ENCODE measurements at regions not wholly inside any gene's neighbourhood (a gene's known extent, or its start where the extent isn't known, plus 50 kb on each side); places are given as distances from the start of the nearest gene placed in this dataset.

DNA sequence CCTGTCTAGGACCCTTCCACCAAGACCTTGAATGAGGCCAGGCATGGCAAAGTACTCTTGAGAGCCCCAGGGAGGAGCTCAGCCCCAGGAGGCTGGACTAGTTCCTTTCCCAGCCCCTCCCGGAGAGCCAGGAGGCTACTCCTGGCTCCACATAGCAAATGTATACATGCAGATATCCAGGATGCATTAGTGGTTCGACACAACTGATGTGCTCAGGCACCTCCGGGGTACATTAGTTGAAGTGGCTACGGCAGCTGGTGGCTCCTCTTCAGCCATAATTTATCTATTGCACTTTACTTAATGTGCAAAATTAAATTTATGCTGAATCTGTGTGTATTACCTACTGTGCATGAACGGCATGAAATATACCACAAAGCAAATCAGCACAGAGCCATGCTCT lies 182.8 kb upstream of the MEIS1 start:
- in situ Hi-C loops (cut with HindIII; ENCODE audit: extremely low pct_ligation_motif_present, low pct_unique_long_range_greater_than_20kb): no loop called here
- no peak for FAIRE-seq
- H2AFZ ChIP-seq (ENCODE audit: low read length): no peak overlapping the region
- 16% methylated on average over 4 of the region's 5 CpGs for WGBS (ENCODE audit: low lambda C conversion rate)
- H3K4me2 ChIP-seq (ENCODE audit: low read depth, low read length): no peak overlapping the region
- no peaks in the 10 kb centered on the region for H3K36me3 ChIP-seq (replicated peaks in 1 of 2; ENCODE audit: control insufficient read depth in 1 of 2, insufficient read depth in 2 of 2, low read length in 2 of 2)
- intact Hi-C loops (cut with micrococcal nuclease; ENCODE audit: unreplicated experiment): no loop called here
- 0 out of 5 replicates have a peak, but pooled peaks cover 0 to 2% of the 10 kb centered on the region in 2 experiments for H3K27me3 ChIP-seq (ENCODE audit: control insufficient read depth in 1 of 2, insufficient read depth in 2 of 2, low read length in 2 of 2)
- TF ChIP-seq, protein P1, sequence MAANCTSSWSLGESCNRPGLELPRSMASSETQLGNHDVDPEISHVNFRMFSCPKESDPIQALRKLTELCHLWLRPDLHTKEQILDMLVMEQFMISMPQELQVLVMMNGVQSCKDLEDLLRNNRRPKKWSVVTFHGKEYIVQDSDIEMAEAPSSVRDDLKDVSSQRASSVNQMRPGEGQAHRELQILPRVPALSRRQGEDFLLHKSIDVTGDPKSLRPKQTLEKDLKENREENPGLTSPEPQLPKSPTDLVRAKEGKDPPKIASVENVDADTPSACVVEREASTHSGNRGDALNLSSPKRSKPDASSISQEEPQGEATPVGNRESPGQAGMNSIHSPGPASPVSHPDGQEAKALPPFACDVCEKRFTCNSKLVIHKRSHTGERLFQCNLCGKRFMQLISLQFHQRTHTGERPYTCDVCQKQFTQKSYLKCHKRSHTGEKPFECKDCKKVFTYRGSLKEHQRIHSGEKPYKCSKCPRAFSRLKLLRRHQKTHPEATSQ (CRISPR knock-in tag; IDR thresholded peaks at IDR 0.05; ENCODE audit: borderline replicate concordance): no peak
- TF ChIP-seq MBNL3 (CRISPR knock-in tag; conservative IDR thresholded peaks at IDR 0.05) (no peak), ZNF225 (CRISPR knock-in tag; IDR thresholded peaks at IDR 0.05) (no peak), ZFP90 (CRISPR knock-in tag; IDR thresholded peaks at IDR 0.05; ENCODE audit: borderline replicate concordance) (no peak), ZNF773 (CRISPR knock-in tag; IDR thresholded peaks at IDR 0.05; ENCODE audit: borderline replicate concordance) (no peak), ZNF343 (CRISPR knock-in tag; IDR thresholded peaks at IDR 0.05) (no peak), TMF1 (CRISPR knock-in tag; IDR thresholded peaks at IDR 0.05; ENCODE audit: low read depth) (no peak), ZNF274 (CRISPR knock-in tag; IDR thresholded peaks at IDR 0.05) (no peak)
- TF ChIP-seq, protein P2, sequence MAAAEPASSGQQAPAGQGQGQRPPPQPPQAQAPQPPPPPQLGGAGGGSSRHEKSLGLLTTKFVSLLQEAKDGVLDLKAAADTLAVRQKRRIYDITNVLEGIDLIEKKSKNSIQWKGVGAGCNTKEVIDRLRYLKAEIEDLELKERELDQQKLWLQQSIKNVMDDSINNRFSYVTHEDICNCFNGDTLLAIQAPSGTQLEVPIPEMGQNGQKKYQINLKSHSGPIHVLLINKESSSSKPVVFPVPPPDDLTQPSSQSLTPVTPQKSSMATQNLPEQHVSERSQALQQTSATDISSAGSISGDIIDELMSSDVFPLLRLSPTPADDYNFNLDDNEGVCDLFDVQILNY (CRISPR knock-in tag; conservative IDR thresholded peaks at IDR 0.05): no peak
- no peak for ATAC-seq
- no peaks in the 10 kb centered on the region for H3K9me3 ChIP-seq (ENCODE audit: low read length)
- ChIA-PET POLR2A (no interaction called here), CTCF (ENCODE audit: low intra/inter-chr PET ratio, low total read pairs) (no interaction called here)
- DNase-seq (ENCODE audit: low spot score): no peak
- H4K20me1 ChIP-seq (ENCODE audit: insufficient read depth, low read length): no peaks in the 10 kb centered on the region
- H3K4me1 ChIP-seq (ENCODE audit: insufficient read depth, low read length): no peaks in the 10 kb centered on the region
- H3K79me2 ChIP-seq (ENCODE audit: insufficient read depth, low read length): no peaks in the 10 kb centered on the region
- no TSS peak for BruUV-seq (replicated peaks)
- H3K4me3 ChIP-seq (replicated peaks in 1 of 3; ENCODE audit: insufficient read depth in 1 of 3, low read depth in 2 of 3, low read length in 3 of 3): no peak overlapping the region
- H3K9ac ChIP-seq (ENCODE audit: insufficient read depth, low read depth, low read length): no peak overlapping the region
- H3K27ac ChIP-seq (ENCODE audit: extremely low read length, insufficient read depth, low read length): no peak overlapping the region
